Adrenal gland (tissue), 5 donors: ENCODE measurements at regions not wholly inside any gene's neighbourhood (a gene's known extent, or its start where the extent isn't known, plus 50 kb on each side); places are given as distances from the start of the nearest gene placed in this dataset.

Experiments
- CTCF ChIP-seq, 6 experiments: fragments of 450-650 bp in 4 of 6; fragments of 200-600 bp in 2 of 6; sonication (generic) in 1 of 6; IDR thresholded peaks; 1 replicate in 5 of 6; 2 replicates in 1 of 6; pipeline versions ENCODE4 v1.5.1 to v1.8.0; 2016 to 2021; ENCODE audit warnings: antibody characterized with exemption in 6 of 6, mild to moderate bottlenecking in 2 of 6, moderate library complexity in 1 of 6
- POLR2A ChIP-seq, 2 donors: fragments of 450-650 bp; IDR thresholded peaks; one replicate each; pipeline ENCODE4 v1.6.1; 2017; ENCODE audit warnings: antibody characterized with exemption in 2 of 2, mild to moderate bottlenecking in 2 of 2, moderate library complexity in 1 of 2
- donor health status: DM: no; HTN: no; CAD: no.

- TF ChIP-seq POLR2A (IDR thresholded peaks at IDR 0.05) (no peak), CTCF (IDR thresholded peaks at IDR 0.05) (no peak)
Measured at GRCh38 chr2:133952420-133952819, 301.5 kb upstream of the MGAT5 start.
